Right cardiac atrium (tissue), 5 donors: ENCODE measurements at regions not wholly inside any gene's neighbourhood (a gene's known extent, or its start where the extent isn't known, plus 50 kb on each side); places are given as distances from the start of the nearest gene placed in this dataset.
A peak's percentile ranks its signal among the peaks of the same experiment; 100 is the strongest.
"Not testable (repeated sequence)": the region's sequence is repeated elsewhere in the genome, so short reads cannot be mapped to it uniquely, and the experiment has no call there.

Experiments
- ATAC-seq, 2 donors: fragments of 200-7000 bp; cut with Tn5 transposase; one replicate each; pipeline versions ENCODE4 v1.8.0 to v1.9.1; 2020; ENCODE audit warnings: moderate library complexity in 2 of 2, mild to moderate bottlenecking in 1 of 2
- DNase-seq, 3 donors: peaks; one replicate each; pipeline ENCODE4 v3.0.0-alpha.2; 2020
- H3K27ac ChIP-seq: one replicate; pipeline ENCODE4 v1.5.1; 2013; ENCODE audit warnings: mild to moderate bottlenecking, low read length, control low read depth, moderate library complexity
- H3K27me3 ChIP-seq: one replicate; pipeline ENCODE4 v1.6.1; 2013; ENCODE audit not compliant: control insufficient read depth, insufficient read depth
- H3K4me1 ChIP-seq: one replicate; pipeline ENCODE4 v1.6.1; 2013; ENCODE audit warnings: low read length; ENCODE audit not compliant: control insufficient read depth, insufficient read depth
- H3K4me3 ChIP-seq: one replicate; pipeline ENCODE4 v1.5.1; 2013; ENCODE audit warnings: low read length, control low read depth
- H3K9me3 ChIP-seq: one replicate; pipeline ENCODE4 v1.6.1; 2013; ENCODE audit warnings: low read length; ENCODE audit not compliant: control insufficient read depth
- WGBS: extraction: QIAGEN DNeasy Blood & Tissue Kit; methylation state at CpG from one replicate; pipeline ENCODE4 v1.1.7; 2013; 5-methylcytosine and 5-hydroxymethylcytosine counted together
- intact Hi-C, 4 donors: fragments of 100-400 bp; cut with DNase I; formaldehyde crosslinking; loops; one replicate each; pipeline versions ENCODE4 v1.11.0 to v1.14.0; 2022 to 2023
- donor health status: healthy with polysubstance abuse.
- donor health status: DM: no; HTN: yes; CAD: no.
- donor health status: DM: no; HTN: no; CAD: no.
- donor health status: DM: no; HTN: yes; CAD: no; lungs with severe emphysema.
- donor health status: DM: yes; HTN: yes; CAD: no.

DNA sequence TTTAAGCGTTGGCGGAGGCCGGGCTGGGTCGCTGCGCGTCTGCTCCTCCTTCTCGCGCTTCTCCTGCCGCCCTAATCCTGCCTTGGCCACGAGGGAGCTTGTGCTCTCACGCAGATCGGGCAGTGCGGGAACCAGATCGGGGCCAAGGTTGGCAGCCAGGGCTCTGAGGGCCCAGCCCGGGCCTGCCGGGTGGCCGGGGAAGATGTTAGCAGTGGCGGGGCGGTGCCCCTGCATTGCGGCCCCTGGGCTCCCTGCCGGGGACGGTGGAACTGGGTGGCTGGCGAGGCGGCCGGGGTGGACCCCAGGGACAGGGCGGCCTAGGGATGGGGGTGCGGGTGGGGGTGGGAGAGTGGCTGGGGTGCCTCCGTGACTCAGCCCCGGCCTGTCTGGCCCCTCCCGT lies 297.4 kb downstream of the CACNA1B start:
- 86% methylated on average over 23 of the region's 30 CpGs for WGBS
- DNase-seq, ATAC-seq, H3K27me3 ChIP-seq, H3K4me1 ChIP-seq, H3K4me3 ChIP-seq, H3K27ac ChIP-seq, H3K9me3 ChIP-seq, intact Hi-C loops: not testable (repeated sequence)

- H3K27me3 ChIP-seq, ATAC-seq, intact Hi-C loops, H3K4me3 ChIP-seq, DNase-seq, H3K27ac ChIP-seq, H3K4me1 ChIP-seq, H3K9me3 ChIP-seq: not testable (repeated sequence)
- WGBS = 90% methylated on average over 27 of the region's 31 CpGs
These were observed 297.8 kb downstream of the CACNA1B start for GRCh38 chr9:138175354-138175753.

DNA sequence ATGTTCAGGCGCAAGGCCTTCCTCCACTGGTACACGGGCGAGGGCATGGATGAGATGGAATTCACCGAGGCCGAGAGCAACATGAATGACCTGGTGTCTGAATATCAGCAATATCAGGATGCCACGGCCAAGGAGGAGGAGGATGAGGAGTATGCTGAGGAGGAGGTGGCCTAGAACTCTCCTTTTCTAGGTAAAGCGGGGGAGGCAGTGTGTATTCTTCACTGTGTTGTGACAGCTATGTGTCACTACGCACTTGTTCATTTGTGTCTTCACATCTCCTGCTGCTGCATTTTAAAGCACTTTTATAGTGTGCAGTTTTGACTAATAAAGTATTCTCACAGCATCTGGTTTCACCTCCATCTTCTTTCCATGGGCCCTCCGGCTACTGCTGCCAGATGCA lies 299.5 kb downstream of the CACNA1B start:
- H3K27ac ChIP-seq, ATAC-seq, H3K4me1 ChIP-seq, H3K27me3 ChIP-seq, H3K9me3 ChIP-seq, intact Hi-C loops, DNase-seq, H3K4me3 ChIP-seq: not testable (repeated sequence)
- WGBS = 75% methylated on average over 9 of the region's 9 CpGs

DNA sequence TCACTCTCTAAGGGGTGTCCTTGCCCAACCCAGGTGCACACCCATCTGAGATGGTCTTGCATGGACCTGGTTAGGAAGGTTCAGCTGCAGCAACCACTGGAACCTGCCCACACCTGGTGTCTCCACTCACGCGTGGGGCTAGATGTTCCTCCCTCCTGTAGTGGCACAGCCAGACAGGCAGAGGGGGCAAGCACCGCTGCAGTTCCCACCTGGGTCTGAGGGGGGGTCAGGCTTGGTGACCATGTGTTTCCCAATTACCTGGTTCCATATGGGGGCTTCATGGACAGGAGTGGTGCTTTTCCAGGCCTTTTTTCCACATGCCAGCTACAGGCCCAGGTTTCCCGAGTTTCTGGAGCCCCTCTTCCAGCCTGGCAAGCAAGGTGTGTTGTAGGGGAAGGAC lies 301.4 kb downstream of the CACNA1B start:
- H3K4me3 ChIP-seq, H3K27ac ChIP-seq, ATAC-seq, intact Hi-C loops, H3K27me3 ChIP-seq, H3K9me3 ChIP-seq, H3K4me1 ChIP-seq: not testable (repeated sequence)
- 66% methylated on average over 4 of the region's 4 CpGs for WGBS
- DNase-seq = peak in 1 of 3 donors; percentile 41

DNA sequence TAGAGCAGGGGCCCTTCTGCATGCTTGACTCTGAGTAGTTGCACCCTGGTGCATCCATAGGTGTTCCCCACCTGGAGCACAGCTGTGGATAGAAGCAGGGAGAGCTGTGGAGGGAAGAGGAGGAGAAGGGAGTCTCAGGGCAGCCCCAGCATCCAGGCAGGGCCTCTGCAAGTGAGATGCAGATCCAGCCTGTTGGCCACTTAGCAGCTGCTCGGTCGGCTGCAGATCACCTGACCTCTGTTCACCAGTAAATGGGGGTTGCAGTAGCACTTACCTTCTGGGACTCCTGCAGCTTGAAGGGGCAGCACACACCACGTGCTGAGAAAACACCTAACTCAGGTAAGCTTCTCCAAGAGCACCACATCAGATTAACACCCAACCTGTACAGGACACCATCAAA lies 302.1 kb downstream of the CACNA1B start:
- intact Hi-C loops, H3K27me3 ChIP-seq, DNase-seq, ATAC-seq, H3K27ac ChIP-seq, H3K9me3 ChIP-seq, H3K4me1 ChIP-seq, H3K4me3 ChIP-seq: not testable (repeated sequence)
- WGBS = 56% methylated on average over 3 of the region's 3 CpGs

DNA sequence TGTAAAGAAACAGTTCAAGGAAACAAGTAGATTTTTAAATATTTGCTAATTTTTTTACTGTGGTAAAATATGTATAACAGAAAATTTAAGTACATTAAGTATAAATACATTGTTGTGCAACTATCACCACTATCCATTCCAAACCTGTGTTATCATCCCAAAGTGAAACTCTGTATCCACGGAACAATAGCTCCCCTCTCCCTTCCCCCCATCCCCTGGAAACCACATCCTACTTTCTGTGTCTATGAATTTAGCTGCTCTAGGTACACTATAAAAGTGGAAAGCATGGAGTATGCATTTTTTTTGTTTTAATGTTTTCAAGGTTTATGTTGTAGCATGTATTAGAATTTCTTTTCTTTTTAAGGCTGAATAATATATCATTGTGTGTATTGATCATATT lies 304.4 kb downstream of the CACNA1B start:
- H3K27ac ChIP-seq, ATAC-seq, H3K4me1 ChIP-seq, H3K9me3 ChIP-seq, H3K27me3 ChIP-seq, DNase-seq, intact Hi-C loops, H3K4me3 ChIP-seq: not testable (repeated sequence)
- WGBS = 40% methylated on average over 1 of the region's 1 CpG

DNA sequence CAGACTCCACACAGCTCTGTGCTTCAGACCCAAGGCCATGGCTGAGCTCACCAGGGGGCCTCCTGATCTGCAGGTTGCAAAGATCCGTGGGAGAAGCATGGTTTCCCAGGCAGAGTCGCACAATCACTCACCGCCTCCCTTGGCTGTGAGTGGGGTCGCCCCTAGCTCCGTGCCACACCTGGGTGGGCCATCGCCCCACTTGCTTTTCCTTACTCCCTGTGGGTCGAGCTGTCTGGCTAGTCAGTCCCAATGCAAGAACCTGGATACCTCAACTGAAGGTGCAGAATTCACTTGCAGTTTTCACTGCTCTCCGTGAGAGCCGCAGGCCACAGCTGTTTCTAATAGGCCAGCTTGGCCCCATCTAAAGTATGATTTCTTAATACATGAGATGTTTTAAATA lies 319.6 kb downstream of the CACNA1B start:
- H3K4me1 ChIP-seq, intact Hi-C loops, H3K4me3 ChIP-seq, ATAC-seq, DNase-seq, H3K27ac ChIP-seq, H3K9me3 ChIP-seq, H3K27me3 ChIP-seq: not testable (repeated sequence)
- 80% methylated on average over 9 of the region's 9 CpGs for WGBS

DNA sequence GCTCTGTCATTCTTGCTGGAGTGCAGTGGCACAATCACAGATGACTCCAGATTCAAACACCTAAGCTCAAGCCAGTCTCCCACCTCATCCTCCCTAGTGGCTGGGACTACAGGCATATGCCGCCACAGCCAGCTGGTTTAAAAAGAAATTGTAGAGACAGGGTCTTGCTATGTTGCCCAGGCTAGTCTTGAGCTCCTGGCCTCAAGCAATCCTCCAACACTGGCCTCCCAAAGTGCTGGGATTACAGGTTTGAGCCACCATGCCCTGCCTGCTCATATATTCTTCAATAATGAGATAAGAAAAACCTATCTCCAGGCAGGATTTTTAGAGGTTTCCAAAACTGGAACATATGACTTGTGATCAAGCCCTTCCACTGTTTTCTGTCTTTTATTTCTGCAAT lies 321.4 kb downstream of the CACNA1B start:
- ATAC-seq, intact Hi-C loops, H3K27ac ChIP-seq, DNase-seq, H3K27me3 ChIP-seq, H3K9me3 ChIP-seq, H3K4me1 ChIP-seq, H3K4me3 ChIP-seq: not testable (repeated sequence)
- 85% methylated on average over 1 of the region's 1 CpG for WGBS

- H3K27ac ChIP-seq, H3K9me3 ChIP-seq, H3K27me3 ChIP-seq, H3K4me1 ChIP-seq, intact Hi-C loops, H3K4me3 ChIP-seq, DNase-seq, ATAC-seq: not testable (repeated sequence)
- WGBS = 86% methylated on average over 12 of the region's 12 CpGs
These were observed 322.3 kb downstream of the CACNA1B start for GRCh38 chr9:138199917-138200316.

DNA sequence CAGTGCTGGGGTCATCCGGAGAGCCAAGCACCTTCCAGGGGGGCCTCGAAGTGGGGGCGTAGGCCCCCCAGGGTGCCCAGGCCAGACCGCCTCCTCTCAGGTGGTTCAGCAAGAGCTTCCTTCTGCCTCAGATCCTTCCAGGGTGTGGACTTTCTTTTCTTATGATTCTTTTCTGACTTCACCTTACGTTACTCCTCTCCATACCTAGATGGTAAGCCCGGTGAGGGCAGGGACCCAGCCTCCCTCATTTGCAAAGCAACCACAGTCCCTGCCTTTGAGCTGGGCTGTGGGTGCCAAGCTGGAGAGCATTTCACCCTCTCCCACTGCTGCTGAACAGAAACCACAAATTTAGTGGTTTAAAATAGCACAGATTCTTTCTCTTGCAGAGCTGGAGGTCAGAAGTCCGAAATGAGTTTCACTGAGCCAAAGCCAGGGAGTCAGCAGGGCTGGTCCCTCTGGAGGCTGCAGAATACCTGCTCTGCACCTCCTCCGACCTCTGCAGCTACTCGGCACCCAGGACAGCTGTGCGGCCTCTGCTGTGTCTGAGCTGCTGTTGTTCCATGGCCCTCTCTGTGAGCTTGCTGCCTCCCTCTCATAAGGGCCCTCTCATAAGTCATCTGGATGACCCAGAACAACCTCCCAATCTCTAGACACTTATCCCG lies 323.0 kb downstream of the CACNA1B start:
- H3K27me3 ChIP-seq, H3K4me1 ChIP-seq, DNase-seq, H3K4me3 ChIP-seq, H3K9me3 ChIP-seq, H3K27ac ChIP-seq, intact Hi-C loops: not testable (repeated sequence)
- ATAC-seq = peak; percentile 22 to 60
- WGBS = 76% methylated on average over 11 of the region's 11 CpGs

GRCh38 chr9:138201167-138201889 lies 323.7 kb downstream of the CACNA1B start:
- intact Hi-C loops = not testable (repeated sequence)

More at GRCh38 chr9:138201167-138201889, 323.7 kb downstream of the CACNA1B start:
- ATAC-seq = peak; percentile 27 to 29
- not testable (repeated sequence) for DNase-seq, H3K9me3 ChIP-seq, H3K4me1 ChIP-seq, H3K27me3 ChIP-seq, H3K4me3 ChIP-seq, H3K27ac ChIP-seq
- 56% methylated on average over 7 of the region's 15 CpGs for WGBS
